ENCODE measurements at regions not wholly inside any gene's neighbourhood (a gene's known extent, or its start where the extent isn't known, plus 50 kb on each side); places are given as distances from the start of the nearest gene placed in this dataset.
"Not testable (repeated sequence)": the region's sequence is repeated elsewhere in the genome, so short reads cannot be mapped to it uniquely, and the experiment has no call there.

DNA sequence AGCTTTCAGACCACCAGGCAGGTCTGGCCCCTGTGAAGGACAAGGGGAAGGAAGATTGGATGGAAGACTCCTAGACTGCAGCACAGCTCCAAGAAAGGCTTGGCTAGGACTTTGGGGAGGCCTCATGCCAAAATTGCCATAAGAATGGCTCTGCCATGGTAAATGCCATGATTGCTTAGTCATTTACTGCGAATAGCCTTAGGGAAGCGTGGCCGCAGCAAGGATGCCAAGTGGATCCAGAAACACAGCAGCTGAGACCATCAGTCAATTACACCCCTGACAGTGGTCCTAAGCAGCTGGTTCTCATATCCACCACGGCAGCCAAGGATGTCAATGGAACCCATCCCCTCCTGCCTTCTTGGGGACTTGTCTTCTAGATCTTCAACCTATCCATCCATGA is 88.2 kb upstream of the AUTS2 start:
- DNase-seq, result no peak

DNA sequence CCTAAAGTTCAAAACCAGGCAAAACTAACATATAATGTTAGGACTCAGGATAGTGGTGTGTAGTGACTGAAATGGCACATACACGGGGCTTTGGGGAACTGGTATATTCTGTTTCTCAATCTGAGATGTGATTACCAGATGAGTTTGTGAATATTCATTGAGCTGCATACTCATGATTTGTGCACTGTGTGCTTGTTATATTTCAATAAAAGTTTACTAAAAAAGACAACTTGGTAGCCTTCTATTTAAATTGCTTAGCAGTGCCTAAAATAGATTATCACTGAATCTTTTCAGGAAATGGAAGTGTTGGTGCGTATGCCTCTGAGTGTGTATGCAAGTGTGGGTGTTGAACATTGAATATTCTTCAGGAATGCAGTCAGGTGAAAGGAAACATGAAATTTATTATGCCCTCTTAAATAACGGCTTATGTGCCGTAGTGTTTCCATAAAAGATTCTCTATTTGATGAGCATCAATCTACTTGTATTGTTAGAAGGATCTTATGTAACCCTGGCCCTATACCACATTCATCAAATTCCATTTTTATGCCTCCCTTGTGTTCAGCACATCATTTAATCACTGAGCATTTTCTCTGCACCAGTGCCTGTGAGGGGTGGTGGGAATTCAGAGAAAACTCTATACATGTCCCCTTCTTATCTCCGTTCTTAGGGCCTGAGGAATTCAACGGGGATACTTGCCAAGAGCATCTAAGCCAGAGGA is 82.6 kb upstream of the AUTS2 start:
- DNase-seq, result no peak

DNA sequence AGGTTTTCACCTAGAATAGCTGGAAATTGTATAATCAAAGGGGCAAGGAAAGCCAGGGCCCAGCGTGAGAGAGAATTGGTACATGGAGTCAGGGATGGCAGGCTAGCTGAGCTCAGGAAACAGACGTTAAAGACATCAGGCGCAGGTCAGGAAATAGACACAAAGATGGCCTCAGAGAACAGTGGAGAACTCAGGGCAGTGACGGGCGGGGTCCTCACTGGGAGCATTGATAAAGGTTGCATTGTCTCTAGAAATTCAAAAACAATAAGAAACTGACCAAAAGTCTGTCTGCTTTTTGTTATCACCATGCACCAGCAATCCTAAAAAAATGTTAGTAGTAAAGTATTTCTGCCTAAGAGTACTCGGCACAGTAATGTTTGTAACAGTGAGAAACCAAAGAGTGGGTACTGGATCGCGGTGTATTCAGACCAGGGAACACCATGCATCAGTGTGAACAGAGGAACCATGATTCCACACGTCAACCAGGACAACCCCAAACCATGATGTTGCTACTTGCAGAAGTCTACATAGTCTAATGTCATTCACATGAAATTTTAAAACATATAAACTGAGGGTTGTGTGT is 81.9 kb upstream of the AUTS2 start:
- no peak for DNase-seq

DNA sequence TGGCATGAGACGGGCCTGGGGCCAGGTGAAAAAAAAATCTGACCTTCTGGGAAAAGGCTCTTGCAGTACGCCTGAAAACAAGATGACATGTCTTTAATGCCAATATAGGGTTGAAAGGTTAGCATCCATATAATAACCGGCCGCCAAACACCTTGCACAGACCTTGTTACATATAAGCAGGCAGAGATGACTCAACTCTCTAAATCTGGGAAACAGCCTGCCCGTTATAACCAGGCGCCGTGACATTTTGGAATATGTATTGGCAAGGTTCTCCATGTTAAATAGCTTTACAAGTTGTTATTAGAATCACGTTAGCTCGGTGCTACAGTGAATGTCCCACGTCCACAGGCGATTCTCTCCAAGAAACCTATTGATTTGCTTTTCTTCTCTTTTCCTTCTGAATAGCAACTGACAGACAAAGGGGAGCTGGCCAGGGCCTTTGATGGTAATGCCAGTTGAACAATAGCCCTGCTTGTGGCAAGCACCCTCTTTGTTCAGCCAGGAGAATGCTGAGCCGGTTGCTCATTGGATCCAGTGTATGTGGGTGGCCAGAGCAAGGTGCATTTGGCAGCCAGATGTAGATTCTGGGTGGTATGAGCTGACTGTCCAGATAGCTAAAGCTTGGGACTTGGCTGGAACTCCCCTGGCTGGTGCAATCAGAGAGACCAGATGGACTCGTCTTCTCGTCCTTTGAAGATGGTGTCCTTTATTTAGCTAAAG is 80.1 kb upstream of the AUTS2 start:
- DNase-seq, result no peak

DNA sequence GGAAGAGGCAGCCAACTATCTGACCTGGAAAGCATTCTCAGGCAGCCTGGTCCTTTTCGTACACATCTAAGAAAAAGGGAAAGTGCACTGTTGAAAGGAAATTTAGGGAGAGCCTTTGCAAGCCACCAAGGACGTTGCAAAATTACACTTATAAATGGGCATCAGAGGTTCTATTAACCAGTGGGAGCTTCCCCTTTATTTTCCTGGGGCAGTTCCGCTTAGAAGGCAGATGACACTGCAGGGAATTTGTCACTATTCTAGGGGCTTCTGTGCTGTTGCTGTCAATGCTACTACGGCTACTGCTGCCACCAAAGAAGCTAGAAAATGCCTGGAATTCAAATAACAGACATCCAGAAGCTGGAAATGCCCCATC is 79.6 kb upstream of the AUTS2 start:
- no peak for DNase-seq

DNA sequence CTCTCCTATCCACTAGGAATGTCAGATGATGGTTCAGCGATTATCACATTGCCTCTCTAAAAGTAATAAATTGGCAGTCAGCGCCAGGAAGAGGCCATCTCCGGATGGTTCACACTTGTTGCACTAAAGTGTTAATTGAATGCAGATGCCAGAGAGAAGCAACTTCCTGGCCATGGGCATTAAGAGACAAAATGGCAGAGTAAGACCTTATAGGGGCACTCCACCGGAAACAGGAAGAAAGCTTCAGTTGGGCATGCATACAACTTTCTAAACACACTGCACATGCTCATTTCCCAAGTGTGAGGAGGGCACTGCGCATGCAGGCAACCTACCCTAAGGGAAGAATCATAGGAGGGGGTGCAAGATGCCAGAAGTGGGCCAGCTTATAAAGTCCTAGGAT is 71.7 kb upstream of the AUTS2 start:
- DNase-seq, result no peak

DNA sequence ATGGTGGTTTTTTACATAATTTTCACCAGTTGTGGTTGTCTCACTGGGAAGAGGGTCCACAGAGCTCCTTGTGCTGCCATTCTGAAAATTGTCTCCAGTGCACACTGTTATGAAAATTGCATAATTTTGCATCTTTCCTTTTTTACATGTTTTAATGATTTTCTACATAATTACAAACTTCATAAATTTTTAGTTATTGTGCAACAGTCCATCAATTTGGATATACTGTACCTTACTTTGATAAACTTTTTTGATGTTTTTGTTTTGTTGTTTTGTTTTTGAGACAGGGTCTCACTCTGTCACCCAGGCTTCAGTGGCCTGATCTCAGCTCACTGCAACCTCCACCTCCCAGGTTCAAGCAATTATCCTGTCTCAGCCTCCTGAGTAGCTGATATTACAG is 70.6 kb upstream of the AUTS2 start:
- DNase-seq, result no peak

DNA sequence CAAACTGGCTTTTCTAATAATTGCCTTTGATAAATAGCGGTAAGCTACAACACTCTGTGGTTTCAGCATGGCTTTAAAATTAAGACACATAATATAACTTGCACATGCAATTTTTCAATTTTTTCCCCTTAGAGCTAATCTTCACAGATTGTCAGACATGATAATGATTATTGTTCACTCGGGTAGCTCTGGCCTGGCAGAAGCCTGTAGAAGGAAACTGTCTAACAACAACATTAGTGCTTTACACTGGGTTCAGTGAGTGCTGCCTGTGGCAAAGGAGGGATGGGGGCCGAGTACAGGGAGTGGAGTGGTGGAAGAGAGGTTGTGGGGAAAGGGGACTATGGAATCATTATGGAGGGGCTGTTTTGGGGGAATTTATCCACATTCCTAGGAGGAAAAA is 67.2 kb upstream of the AUTS2 start:
- DNase-seq, result no peak

DNA sequence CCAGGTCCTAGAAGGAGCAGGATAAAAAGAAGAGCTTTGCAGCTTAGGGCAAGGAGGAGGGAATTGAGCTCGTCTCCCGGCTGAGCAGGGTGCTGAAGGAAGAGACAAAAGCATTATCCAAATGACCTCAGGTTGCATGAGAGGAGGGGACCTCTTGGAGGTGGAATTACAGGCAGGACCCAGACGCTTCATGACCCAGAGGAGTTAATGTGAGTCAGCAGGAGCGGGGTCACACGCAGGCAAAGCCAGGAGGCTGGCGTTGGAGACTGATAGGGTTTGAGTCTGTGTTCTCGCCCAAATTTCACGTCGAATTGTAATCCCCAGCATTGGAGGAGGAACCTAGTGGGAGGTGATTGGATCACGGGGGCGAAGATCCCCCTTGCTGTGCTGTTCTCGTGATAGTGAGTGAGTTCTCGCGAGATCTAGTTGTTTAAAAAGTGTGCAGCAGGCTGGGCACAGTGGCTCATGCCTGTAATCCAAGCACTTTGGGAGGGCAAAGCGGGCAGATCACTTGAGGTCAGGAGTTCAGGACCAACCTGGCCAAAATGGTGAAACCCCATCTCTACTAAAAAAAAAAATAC is 63.7 kb upstream of the AUTS2 start:
- DNase-seq, result no peak

DNA sequence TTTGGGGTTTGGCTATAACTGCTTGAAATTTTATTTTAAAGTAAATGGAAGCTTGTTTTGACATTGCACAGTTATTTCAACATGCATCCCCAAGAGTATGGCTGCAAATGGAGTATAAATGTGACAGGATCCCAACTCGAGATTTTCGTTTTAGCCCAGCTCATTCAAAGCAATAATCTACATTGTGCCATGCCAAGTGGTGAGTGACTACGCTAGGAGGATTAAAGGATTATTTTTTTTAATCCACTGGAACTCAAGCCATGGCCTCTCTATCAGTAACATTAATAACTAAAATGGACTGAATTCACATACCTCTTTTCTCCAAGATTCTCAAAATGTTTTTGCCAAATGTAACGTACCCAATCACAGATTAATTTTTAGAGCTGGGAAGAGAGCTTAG is 60.6 kb upstream of the AUTS2 start:
- no peak for DNase-seq

DNA sequence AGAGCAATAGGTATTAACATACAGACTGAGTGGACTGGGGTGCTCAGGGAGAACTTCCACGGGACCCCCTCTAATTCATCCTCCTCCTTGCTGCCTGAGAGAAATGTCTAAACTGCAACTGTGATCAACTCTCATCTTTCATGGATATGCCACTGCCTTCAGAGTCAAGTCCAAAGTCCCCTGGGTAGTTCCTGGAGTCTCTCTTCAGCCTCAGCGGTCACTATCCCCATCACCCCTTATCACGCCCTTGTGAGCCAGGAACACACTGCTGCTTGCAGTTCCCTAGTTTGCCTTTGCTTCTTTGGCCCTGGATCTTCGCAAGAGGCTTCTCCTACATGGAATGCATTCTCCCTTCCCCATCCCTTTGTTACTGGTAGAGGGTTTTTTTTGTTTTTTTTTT is 58.7 kb upstream of the AUTS2 start:
- DNase-seq, result no peak

DNA sequence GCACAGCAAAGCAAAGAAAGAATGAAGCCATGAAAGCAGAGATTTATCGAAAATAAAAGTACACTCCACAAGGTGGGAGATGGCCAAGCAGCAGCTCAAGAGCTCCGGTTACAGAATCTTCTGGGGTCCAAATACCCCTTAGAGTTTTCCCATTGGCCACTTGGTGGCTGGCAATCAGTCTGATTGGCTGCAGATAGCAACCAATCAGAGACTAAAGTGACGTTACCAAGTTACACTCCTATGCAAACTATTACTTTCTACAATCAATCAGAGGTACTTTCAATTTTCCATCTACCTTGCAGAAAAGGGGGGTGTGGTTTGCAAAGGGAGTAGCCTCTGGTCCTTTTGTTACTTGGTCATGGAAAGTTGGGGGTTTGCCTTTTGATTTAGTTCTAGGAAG is 58.0 kb upstream of the AUTS2 start:
- no peak for DNase-seq

DNA sequence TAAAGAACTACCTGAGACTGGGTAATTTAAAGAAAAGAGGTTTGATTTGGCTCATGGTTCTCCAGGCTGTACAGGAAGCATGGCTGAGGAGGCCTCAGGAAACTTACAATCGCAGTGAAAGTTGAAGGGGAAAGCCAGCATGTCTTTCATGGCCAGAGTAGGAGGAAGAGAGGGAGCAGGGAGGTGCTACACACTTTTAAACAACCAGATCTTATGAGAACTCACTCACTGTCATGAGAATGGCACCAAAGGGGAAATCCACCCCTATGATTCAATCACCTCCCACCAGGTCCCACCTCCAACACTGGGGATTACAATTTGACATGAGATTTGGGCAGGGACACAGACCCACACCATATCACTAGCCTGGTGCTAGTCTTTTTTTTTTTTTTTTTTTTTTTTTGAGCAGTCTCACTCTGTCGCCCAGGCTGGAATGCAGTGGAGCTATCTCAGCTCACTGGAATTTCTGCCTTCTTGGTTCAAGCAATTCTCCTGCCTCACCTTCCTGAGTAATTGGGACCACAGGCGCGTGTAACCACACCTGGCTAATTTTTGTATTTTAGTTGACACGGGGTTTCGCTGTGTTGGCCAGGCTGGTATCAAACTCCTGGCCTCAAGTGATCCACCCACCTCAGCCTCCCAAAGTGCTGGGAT is 56.4 kb upstream of the AUTS2 start:
- DNase-seq, result not testable (repeated sequence)

DNA sequence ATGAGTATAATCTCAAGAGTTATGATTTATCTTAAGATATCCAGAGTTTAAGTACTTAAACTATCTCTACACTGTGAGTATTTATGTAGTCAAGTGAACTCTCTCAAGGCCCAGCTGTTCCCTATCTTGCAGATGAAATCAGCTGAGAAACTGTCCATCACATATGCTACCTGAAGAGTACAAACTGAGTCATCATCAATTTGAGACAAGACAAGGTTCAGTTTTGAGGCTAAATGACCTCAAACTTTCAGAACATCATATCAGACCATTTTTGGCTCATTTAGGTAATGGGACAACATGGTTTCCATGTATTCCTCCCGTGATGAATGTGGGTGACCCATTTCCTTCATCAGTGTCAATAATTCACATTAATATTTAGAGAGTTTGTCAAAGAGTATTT is 53.1 kb upstream of the AUTS2 start:
- no peak for DNase-seq
